H1 (cell line): ENCODE measurements at regions not wholly inside any gene's neighbourhood (a gene's known extent, or its start where the extent isn't known, plus 50 kb on each side); places are given as distances from the start of the nearest gene placed in this dataset.

Source experiments
- CTCF ChIA-PET: fragments of 300-600 bp; sonication (Branson Sonifier 250); formaldehyde crosslinking; loops from one replicate; lab custom pipeline; 2021; ENCODE audit not compliant: partially characterized antibody; lab: Charles Lee
- POLR2A ChIA-PET: fragments of 300-600 bp; sonication (Branson Sonifier 250); formaldehyde crosslinking; loops from one replicate; lab custom pipeline; 2021; ENCODE audit warnings: inconsistent platforms; ENCODE audit not compliant: partially characterized antibody; lab: Charles Lee
- DNase-seq, 2 experiments: peaks; one replicate each; pipeline versions ENCODE4 v3.0.0 to v3.0.0-alpha.2; 2010 to 2022; ENCODE audit warnings: low spot score in 2 of 2, low read depth in 1 of 2, mixed read lengths in 1 of 2
- FAIRE-seq: peaks from 2 replicates; lab custom pipeline; 2011; peaks lifted over from hg19 to GRCh38; lab: Jason Lieb, UNC
- H2AFZ ChIP-seq: 2 replicates; pipeline ENCODE4 v1.8.1; 2012; ENCODE audit warnings: low read length, inconsistent platforms
- H2AK5ac ChIP-seq: 2 replicates; pipeline ENCODE4 v1.6.1; 2013; ENCODE audit warnings: low read depth, low read length
- H2BK120ac ChIP-seq: replicated peaks from 2 replicates; pipeline ENCODE3; 2013; ENCODE audit warnings: low read depth, low read length, inconsistent platforms
- H2BK12ac ChIP-seq: 2 replicates; pipeline ENCODE4 v1.6.1; 2013; ENCODE audit warnings: low read depth, low read length
- H2BK15ac ChIP-seq: 2 replicates; pipeline ENCODE4 v1.6.1; 2013; ENCODE audit warnings: low read length
- H2BK20ac ChIP-seq: 2 replicates; pipeline ENCODE4 v1.6.1; 2013; ENCODE audit warnings: low read length
- H2BK5ac ChIP-seq: 2 replicates; pipeline ENCODE4 v1.6.1; 2013; ENCODE audit warnings: low read depth, low read length
- H3K14ac ChIP-seq: 2 replicates; pipeline ENCODE4 v1.6.1; 2013; ENCODE audit warnings: inconsistent platforms; ENCODE audit not compliant: insufficient read length
- H3K18ac ChIP-seq: 2 replicates; pipeline ENCODE4 v1.6.1; 2013; ENCODE audit warnings: low read length; ENCODE audit errors: extremely low read depth
- H3K23ac ChIP-seq: 2 replicates; pipeline ENCODE4 v1.6.1; 2013; ENCODE audit warnings: inconsistent platforms; ENCODE audit not compliant: insufficient read length
- H3K23me2 ChIP-seq: 2 replicates; pipeline ENCODE4 v1.6.1; 2013; ENCODE audit warnings: low read depth, low read length
- H3K27ac ChIP-seq: 2 replicates; pipeline ENCODE4 v1.6.1; 2011; ENCODE audit warnings: low read depth, low read length, inconsistent platforms
- H3K27me3 ChIP-seq, 4 experiments: replicated peaks in 1 of 4; 1 replicate in 1 of 4; 2 replicates in 3 of 4; pipeline versions ENCODE4 v1.6.1 to v1.8.1; 2011 to 2013; ENCODE audit warnings: low read length in 3 of 4, mild to moderate bottlenecking in 3 of 4, inconsistent platforms in 2 of 4, mixed read lengths in 2 of 4, moderate library complexity in 1 of 4; ENCODE audit not compliant: control insufficient read depth in 3 of 4, insufficient read depth in 3 of 4; ENCODE audit errors: extremely low read depth in 1 of 4
- H3K36me3 ChIP-seq, 4 experiments: 2 replicates each; pipeline versions ENCODE4 v1.6.1 to v1.8.1; 2011 to 2013; ENCODE audit warnings: mild to moderate bottlenecking in 4 of 4, low read length in 3 of 4, moderate library complexity in 2 of 4, control low read depth in 1 of 4, inconsistent platforms in 1 of 4; ENCODE audit not compliant: insufficient read depth in 4 of 4, control insufficient read depth in 2 of 4
- H3K4ac ChIP-seq: replicated peaks from 2 replicates; pipeline ENCODE3; 2013; ENCODE audit warnings: low read length, low read depth, mixed read lengths, inconsistent platforms; ENCODE audit not compliant: insufficient read length
- H3K4me1 ChIP-seq, 4 experiments: replicated peaks in 1 of 4; 1 replicate in 1 of 4; 2 replicates in 3 of 4; pipeline versions ENCODE4 v1.6.1 to v1.8.1; 2011 to 2013; ENCODE audit warnings: low read length in 3 of 4, inconsistent platforms in 2 of 4, mixed read lengths in 1 of 4; ENCODE audit not compliant: insufficient read depth in 4 of 4, control insufficient read depth in 3 of 4
- H3K4me2 ChIP-seq, 2 experiments: 2 replicates each; pipeline versions ENCODE4 v1.6.1 to v1.8.1; 2011 to 2013; ENCODE audit warnings: low read depth in 2 of 2, low read length in 2 of 2, control low read depth in 1 of 2, inconsistent platforms in 1 of 2, mild to moderate bottlenecking in 1 of 2; ENCODE audit not compliant: insufficient read depth in 1 of 2
- H3K4me3 ChIP-seq, 4 experiments: fragments of 200-600, 300-600 bp in 1 of 4; sonication (generic), shearing (Covaris generic), sonication (Bioruptor Twin) in 1 of 4; 2 replicates each; pipeline versions ENCODE4 v1.5.1 to v1.8.1; 2011 to 2016; ENCODE audit warnings: low read length in 4 of 4, low read depth in 3 of 4, control low read depth in 2 of 4, inconsistent platforms in 2 of 4, mild to moderate bottlenecking in 2 of 4, mixed read lengths in 1 of 4, moderate library complexity in 1 of 4; ENCODE audit not compliant: insufficient read depth in 2 of 4; ENCODE audit errors: extremely low read depth in 1 of 4
- H3K56ac ChIP-seq: replicated peaks from 2 replicates; pipeline ENCODE3; 2013; ENCODE audit warnings: low read depth, mild to moderate bottlenecking, mixed read lengths, low read length, inconsistent platforms; ENCODE audit not compliant: insufficient read length
- H3K79me1 ChIP-seq: 2 replicates; pipeline ENCODE4 v1.6.1; 2013; ENCODE audit warnings: low read depth, low read length, control low read depth
- H3K79me2 ChIP-seq, 2 experiments: 2 replicates each; pipeline versions ENCODE4 v1.6.1 to v1.8.1; 2012 to 2013; ENCODE audit warnings: low read length in 2 of 2, mild to moderate bottlenecking in 2 of 2, inconsistent platforms in 1 of 2; ENCODE audit not compliant: insufficient read depth in 2 of 2, control insufficient read depth in 1 of 2
- H3K9ac ChIP-seq, 4 experiments: replicated peaks in 1 of 4; 1 replicate in 1 of 4; 2 replicates in 3 of 4; pipeline versions ENCODE4 v1.6.1 to v1.8.1; 2011 to 2013; ENCODE audit warnings: low read depth in 3 of 4, low read length in 3 of 4, control low read depth in 2 of 4, mild to moderate bottlenecking in 2 of 4, moderate library complexity in 2 of 4, inconsistent platforms in 1 of 4; ENCODE audit errors: extremely low read depth in 1 of 4
- H3K9me3 ChIP-seq, 2 experiments: 2 replicates each; pipeline versions ENCODE4 v1.6.1 to v1.8.1; 2012 to 2013; ENCODE audit warnings: mild to moderate bottlenecking in 2 of 2, moderate library complexity in 2 of 2, control low read depth in 1 of 2, inconsistent platforms in 1 of 2, low read depth in 1 of 2, low read length in 1 of 2, mixed read lengths in 1 of 2; ENCODE audit not compliant: insufficient read depth in 2 of 2
- H4K20me1 ChIP-seq, 2 experiments: replicated peaks in 1 of 2; 2 replicates each; pipeline versions ENCODE3 to v1.8.1; 2011 to 2013; ENCODE audit warnings: inconsistent platforms in 2 of 2, low read length in 2 of 2, mild to moderate bottlenecking in 1 of 2; ENCODE audit not compliant: insufficient read depth in 2 of 2, control insufficient read depth in 1 of 2
- H4K5ac ChIP-seq: 2 replicates; pipeline ENCODE4 v1.6.1; 2013; ENCODE audit warnings: low read length, low read depth, mixed read lengths, inconsistent platforms; ENCODE audit not compliant: insufficient read length
- H4K8ac ChIP-seq: 2 replicates; pipeline ENCODE4 v1.8.0; 2013; ENCODE audit warnings: mild to moderate bottlenecking, moderate library complexity, low read length, inconsistent platforms; ENCODE audit not compliant: insufficient read depth; ENCODE audit errors: extremely low read depth
- H4K91ac ChIP-seq: replicated peaks from 2 replicates; pipeline ENCODE3; 2013; ENCODE audit warnings: low read length, mixed read lengths, inconsistent platforms; ENCODE audit not compliant: insufficient read length
- ATF3 ChIP-seq: IDR thresholded peaks from 2 replicates; pipeline ENCODE4 v1.6.1; 2011; ENCODE audit warnings: low read depth, mild to moderate bottlenecking, low read length; ENCODE audit not compliant: insufficient read depth
- HDAC2 ChIP-seq, 2 experiments: fragments of 300-600 bp in 1 of 2; sonication (generic) in 1 of 2; IDR thresholded peaks; 2 replicates each; pipeline ENCODE4 v1.6.1; 2011 to 2012; ENCODE audit warnings: low read depth in 2 of 2, low read length in 2 of 2, mild to moderate bottlenecking in 2 of 2, moderate library complexity in 2 of 2, borderline replicate concordance in 1 of 2, inconsistent platforms in 1 of 2
- KDM5A ChIP-seq: fragments of 200-600 bp; IDR thresholded peaks from 2 replicates; pipeline ENCODE4 v1.7.1; 2012; ENCODE audit warnings: mild to moderate bottlenecking, low read length, inconsistent platforms, mixed read lengths
- RBBP5 ChIP-seq: IDR thresholded peaks from 2 replicates; pipeline ENCODE4 v1.7.1; 2012; ENCODE audit warnings: low read depth, mild to moderate bottlenecking, inconsistent platforms, low read length, moderate library complexity, borderline replicate concordance
- SUZ12 ChIP-seq: fragments of 200-600 bp; sonication (generic); IDR thresholded peaks from 2 replicates; pipeline ENCODE4 v1.6.1; 2012; ENCODE audit warnings: mild to moderate bottlenecking, inconsistent platforms, low read length, moderate library complexity, mixed read lengths
- WGBS, 2 experiments: shearing (Covaris generic) in 1 of 2; methylation state at CpG; one replicate each; pipeline versions ENCODE4 v1.1.6 to v1.1.7; 2013 to 2015; ENCODE audit warnings: low lambda C conversion rate in 2 of 2, mixed read lengths in 2 of 2, inconsistent platforms in 1 of 2, low coverage in 1 of 2, missing lambda C conversion rate in 1 of 2; ENCODE audit not compliant: insufficient replicate concordance in 2 of 2, insufficient coverage in 1 of 2, insufficient read length in 1 of 2; ENCODE audit errors: extremely low coverage in 1 of 2, missing lambda C conversion rate in 1 of 2; 5-methylcytosine and 5-hydroxymethylcytosine counted together

GRCh38 chr11:29656597-29656996, 360.2 kb downstream of the KCNA4 start:
- Histone ChIP-seq H3K18ac (no peak overlapping the region), H3K79me2 (no peaks in the 10 kb centered on the region), H3K9me3 (no peaks in the 10 kb centered on the region), H3K79me1 (no peaks in the 10 kb centered on the region), H2BK20ac (no peak overlapping the region), H2BK12ac (no peak overlapping the region), H3K14ac (no peak overlapping the region), H3K23me2 (no peaks in the 10 kb centered on the region), H3K9ac (no peak overlapping the region), H4K91ac (no peak overlapping the region), H3K23ac (no peak overlapping the region), H2AFZ (no peak overlapping the region), H2BK5ac (no peak overlapping the region), H2BK120ac (no peak overlapping the region), H3K4me3 (no peak overlapping the region), H3K4ac (no peak overlapping the region), H4K20me1 (no peaks in the 10 kb centered on the region), H4K5ac (no peak overlapping the region), H3K4me1 (no peaks in the 10 kb centered on the region), H3K27me3 (no peaks in the 10 kb centered on the region), H3K36me3 (no peaks in the 10 kb centered on the region), H3K56ac (no peak overlapping the region), H3K27ac (no peak overlapping the region), H4K8ac (no peak overlapping the region), H3K4me2 (no peak overlapping the region), H2BK15ac (no peak overlapping the region), H2AK5ac (no peak overlapping the region)
- POLR2A ChIA-PET = no interaction called here
- FAIRE-seq = no peak
- no peak for TF ChIP-seq KDM5A
- no peak for TF ChIP-seq ATF3
- no peak for TF ChIP-seq HDAC2 (IDR thresholded peaks at IDR 0.05; ENCODE audit: borderline replicate concordance in 1 of 2, low read depth in 2 of 2, low read length in 2 of 2)
- no peak for TF ChIP-seq SUZ12
- TF ChIP-seq RBBP5 = no peak
- WGBS, 2 experiments = 93% methylated on average over 3 of the region's 3 CpGs; no CpG with 5 or more reads in 1 of the 2 experiments
- CTCF ChIA-PET = interaction anchor here (1.5 kb wide), 1 partner anchor 33 kb away, joined by 3 read pairs; no protein-coding TSS in a partner anchor
- DNase-seq = no peak
